Breast epithelium (tissue), 4 donors: ENCODE measurements at regions not wholly inside any gene's neighbourhood (a gene's known extent, or its start where the extent isn't known, plus 50 kb on each side); places are given as distances from the start of the nearest gene placed in this dataset.

Experiments
- DNase-seq, 2 donors: peaks; one replicate each; pipeline ENCODE4 v3.0.0-alpha.2; 2019; ENCODE audit warnings: low spot score in 2 of 2
- H3K27ac ChIP-seq, 2 donors: fragments of 200-600 bp; sonication (generic) in 1 of 2; one replicate each; pipeline ENCODE4 v1.5.1; 2016 to 2019; ENCODE audit warnings: mild to moderate bottlenecking in 1 of 2
- H3K27me3 ChIP-seq, 2 donors: fragments of 200-600 bp; sonication (generic) in 1 of 2; one replicate each; pipeline versions ENCODE4 v1.5.1 to v1.6.0; 2017 to 2019; ENCODE audit warnings: control low read depth in 1 of 2, mild to moderate bottlenecking in 1 of 2
- H3K36me3 ChIP-seq: fragments of 200-600 bp; one replicate; pipeline ENCODE4 v1.5.1; 2019
- H3K4me1 ChIP-seq, 2 donors: fragments of 200-600 bp; sonication (generic); one replicate each; pipeline ENCODE4 v1.5.1; 2016 to 2019; ENCODE audit warnings: control low read depth in 1 of 2
- H3K4me3 ChIP-seq, 3 donors: fragments of 200-600 bp; sonication (generic); 1 replicate in 2 of 3; 2 replicates in 1 of 3; pipeline ENCODE4 v1.5.1; 2016 to 2019; ENCODE audit warnings: mild to moderate bottlenecking in 3 of 3, moderate library complexity in 2 of 3
- H3K9me3 ChIP-seq, 2 donors: fragments of 200-600 bp; sonication (generic) in 1 of 2; one replicate each; pipeline ENCODE4 v1.5.1; 2016 to 2019; ENCODE audit warnings: control low read depth in 1 of 2
- CTCF ChIP-seq, 3 donors: fragments of 450-650 bp; IDR thresholded peaks; one replicate each; pipeline ENCODE4 v1.5.1; 2016 to 2017; ENCODE audit warnings: antibody characterized with exemption in 3 of 3, mild to moderate bottlenecking in 3 of 3, moderate library complexity in 3 of 3
- POLR2A ChIP-seq: fragments of 450-650 bp; IDR thresholded peaks from one replicate; pipeline ENCODE4 v1.6.1; 2016; ENCODE audit warnings: antibody characterized with exemption, mild to moderate bottlenecking, moderate library complexity
- POLR2AphosphoS5 ChIP-seq, 3 donors: sonication (generic); formaldehyde crosslinking; IDR thresholded peaks; one replicate each; pipeline ENCODE4 v1.6.1; 2017; ENCODE audit warnings: antibody characterized with exemption in 3 of 3
- intact Hi-C: fragments of 100-400 bp; cut with DNase I; formaldehyde crosslinking; loops from one replicate; pipeline ENCODE4 v1.15.1; 2023; ENCODE audit warnings: low total_unique reads

- DNase-seq, result no peak
- Histone ChIP-seq H3K4me1 (no peaks in the 10 kb centered on the region), H3K27me3 (no peaks in the 10 kb centered on the region), H3K27ac (no peak overlapping the region), H3K4me3 (no peak overlapping the region), H3K36me3 (no peaks in the 10 kb centered on the region), H3K9me3 (peaks cover 0 to 2% of the 10 kb centered on the region in 2 donors)
- intact Hi-C loops, result no loop called here
- TF ChIP-seq CTCF (IDR thresholded peaks at IDR 0.05), result no peak
- no peak for TF ChIP-seq POLR2A
- no peak for TF ChIP-seq POLR2AphosphoS5 (IDR thresholded peaks at IDR 0.05)
Measured at GRCh38 chr5:117299224-117299935, 724.8 kb upstream of the SEMA6A start.

GRCh38 chr5:117296872-117297271 is 722.2 kb upstream of the SEMA6A start:
- H3K36me3 ChIP-seq, result no peaks in the 10 kb centered on the region
- DNase-seq, result no peak
- H3K4me1 ChIP-seq, result no peaks in the 10 kb centered on the region
- no peaks in the 10 kb centered on the region for H3K27me3 ChIP-seq
- intact Hi-C loops, result no loop called here
- H3K27ac ChIP-seq, result no peak overlapping the region
- TF ChIP-seq CTCF (IDR thresholded peaks at IDR 0.05), result no peak
- no peak for TF ChIP-seq POLR2AphosphoS5 (IDR thresholded peaks at IDR 0.05)
- TF ChIP-seq POLR2A, result no peak
- H3K9me3 ChIP-seq, result peaks cover 0 to 7% of the 10 kb centered on the region in 2 donors
- H3K4me3 ChIP-seq, result no peak overlapping the region

- TF ChIP-seq CTCF (IDR thresholded peaks at IDR 0.05) (no peak), POLR2AphosphoS5 (IDR thresholded peaks at IDR 0.05) (no peak), POLR2A (no peak)
- H3K4me3 ChIP-seq, result no peak overlapping the region
- DNase-seq, result no peak
- H3K9me3 ChIP-seq, result peaks cover 0 to 7% of the 10 kb centered on the region in 2 donors
- H3K4me1 ChIP-seq, result no peaks in the 10 kb centered on the region
- H3K27ac ChIP-seq, result no peak overlapping the region
- H3K27me3 ChIP-seq, result no peaks in the 10 kb centered on the region
- H3K36me3 ChIP-seq, result no peaks in the 10 kb centered on the region
- intact Hi-C loops, result no loop called here
Measured at GRCh38 chr5:117295941-117296340, 721.3 kb upstream of the SEMA6A start.

GRCh38 chr5:117286813-117287212 is 712.2 kb upstream of the SEMA6A start:
- no peaks in the 10 kb centered on the region for H3K4me1 ChIP-seq
- intact Hi-C loops, result no loop called here
- no peaks in the 10 kb centered on the region for H3K36me3 ChIP-seq
- H3K27ac ChIP-seq, result no peak overlapping the region
- H3K27me3 ChIP-seq, result no peaks in the 10 kb centered on the region
- H3K4me3 ChIP-seq, result no peak overlapping the region
- TF ChIP-seq POLR2A (no peak), CTCF (IDR thresholded peaks at IDR 0.05) (no peak), POLR2AphosphoS5 (IDR thresholded peaks at IDR 0.05) (no peak)
- no peak for DNase-seq
- H3K9me3 ChIP-seq, result no peaks in the 10 kb centered on the region

- TF ChIP-seq CTCF (IDR thresholded peaks at IDR 0.05), result no peak
- no peak for TF ChIP-seq POLR2A
- no peak for TF ChIP-seq POLR2AphosphoS5 (IDR thresholded peaks at IDR 0.05)
- H3K4me1 ChIP-seq, result no peaks in the 10 kb centered on the region
- H3K9me3 ChIP-seq, result peaks cover 0 to 15% of the 10 kb centered on the region in 2 donors
- intact Hi-C loops, result no loop called here
- H3K27ac ChIP-seq, result no peak overlapping the region
- no peaks in the 10 kb centered on the region for H3K27me3 ChIP-seq
- H3K36me3 ChIP-seq, result no peaks in the 10 kb centered on the region
- H3K4me3 ChIP-seq, result no peak overlapping the region
- no peak for DNase-seq
Measured at GRCh38 chr5:117271656-117272055, 697.0 kb upstream of the SEMA6A start.
